SK-N-MC (cell line): ENCODE measurements at regions not wholly inside any gene's neighbourhood (a gene's known extent, or its start where the extent isn't known, plus 50 kb on each side); places are given as distances from the start of the nearest gene placed in this dataset.

Experiments used
- EZH2 ChIP-seq: fragments of 200-600 bp; sonication (generic); IDR thresholded peaks from one replicate; pipeline ENCODE4 v1.6.1; 2017; ENCODE audit warnings: antibody characterized with exemption
- FOXP2 ChIP-seq: optimal IDR thresholded peaks from 2 replicates; pipeline ENCODE3; 2011; ENCODE audit warnings: mild to moderate bottlenecking, moderate library complexity; ENCODE audit not compliant: insufficient read depth; ENCODE audit errors: extremely low read length, control extremely low read depth
- POLR2AphosphoS5 ChIP-seq: IDR thresholded peaks from 2 replicates; pipeline ENCODE4 v1.6.1; 2012; ENCODE audit warnings: mild to moderate bottlenecking, low read depth, low read length, borderline replicate concordance

- TF ChIP-seq POLR2AphosphoS5 (no peak), EZH2 (no peak), FOXP2 (no peak)
These were observed 515.6 kb upstream of the ACO1 start for GRCh38 chr9:31868830-31869229.
